Progenitor cell of endocrine pancreas (in vitro differentiated cells): ENCODE measurements at regions not wholly inside any gene's neighbourhood (a gene's known extent, or its start where the extent isn't known, plus 50 kb on each side); places are given as distances from the start of the nearest gene placed in this dataset.

Experiments used
- DNase-seq: peaks from one replicate; pipeline ENCODE4 v3.0.0; 2021; ENCODE audit warnings: low spot score; ENCODE audit not compliant: unreplicated experiment
- H3K27ac Mint-ChIP-seq: 2 replicates; pipeline ENCODE4 v1.8.0; 2021; ENCODE audit warnings: mild to moderate bottlenecking, moderate library complexity, mixed read lengths
- H3K27me3 Mint-ChIP-seq: 2 replicates; pipeline ENCODE4 v1.8.0; 2021; ENCODE audit warnings: mixed read lengths
- H3K36me3 Mint-ChIP-seq: 2 replicates; pipeline ENCODE4 v1.8.0; 2022; ENCODE audit warnings: mixed read lengths; ENCODE audit not compliant: insufficient read depth
- H3K4me1 Mint-ChIP-seq: 2 replicates; pipeline ENCODE4 v1.8.0; 2021; ENCODE audit warnings: low read depth, mixed read lengths
- H3K4me3 Mint-ChIP-seq: 2 replicates; pipeline ENCODE4 v1.8.0; 2021; ENCODE audit warnings: low read depth, mild to moderate bottlenecking, moderate library complexity, mixed read lengths
- H3K9me3 Mint-ChIP-seq: 2 replicates; pipeline ENCODE4 v1.8.0; 2021; ENCODE audit warnings: low read depth, mixed read lengths
- CTCF ChIP-seq: fragments of 200-600 bp; sonication (generic); IDR thresholded peaks from one replicate; pipeline ENCODE4 v1.5.0; 2021; ENCODE audit warnings: antibody characterized with exemption, mild to moderate bottlenecking; ENCODE audit not compliant: unreplicated experiment

- DNase-seq = no peak
- Mint-ChIP-seq H3K27ac (no peak overlapping the region), H3K9me3 (no peaks in the 10 kb centered on the region), H3K4me1 (no peaks in the 10 kb centered on the region), H3K27me3 (peaks cover 3% of the 10 kb centered on the region), H3K36me3 (no peaks in the 10 kb centered on the region), H3K4me3 (no peak overlapping the region)
- no peak for TF ChIP-seq CTCF
These were observed 347.2 kb upstream of the MKI67 start for GRCh38 chr10:128473396-128473795.

GRCh38 chr10:128473911-128474310 lies 347.7 kb upstream of the MKI67 start:
- Mint-ChIP-seq H3K27ac (no peak overlapping the region), H3K9me3 (no peaks in the 10 kb centered on the region), H3K4me1 (no peaks in the 10 kb centered on the region), H3K36me3 (no peaks in the 10 kb centered on the region), H3K4me3 (no peak overlapping the region), H3K27me3 (peaks cover 3% of the 10 kb centered on the region)
- no peak for DNase-seq
- TF ChIP-seq CTCF = no peak

- TF ChIP-seq CTCF = no peak
- Mint-ChIP-seq H3K27me3 (peaks cover 3% of the 10 kb centered on the region), H3K27ac (no peak overlapping the region), H3K4me3 (no peak overlapping the region), H3K9me3 (no peaks in the 10 kb centered on the region), H3K36me3 (no peaks in the 10 kb centered on the region), H3K4me1 (no peaks in the 10 kb centered on the region)
- no peak for DNase-seq
These were observed 348.3 kb upstream of the MKI67 start for GRCh38 chr10:128474571-128474970.

- H3K27ac Mint-ChIP-seq = no peak overlapping the region
- H3K36me3 Mint-ChIP-seq = no peaks in the 10 kb centered on the region
- DNase-seq = no peak
- H3K27me3 Mint-ChIP-seq = peaks cover 6% of the 10 kb centered on the region
- no peak overlapping the region for H3K4me3 Mint-ChIP-seq
- TF ChIP-seq CTCF = no peak
- H3K4me1 Mint-ChIP-seq = no peaks in the 10 kb centered on the region
- H3K9me3 Mint-ChIP-seq = no peaks in the 10 kb centered on the region
These were observed 349.6 kb upstream of the MKI67 start for GRCh38 chr10:128475686-128476367.

- Mint-ChIP-seq H3K4me1 (no peaks in the 10 kb centered on the region), H3K4me3 (no peak overlapping the region), H3K36me3 (no peaks in the 10 kb centered on the region), H3K27me3 (peaks cover 11% of the 10 kb centered on the region), H3K27ac (no peak overlapping the region), H3K9me3 (no peaks in the 10 kb centered on the region)
- DNase-seq = no peak
- no peak for TF ChIP-seq CTCF
These were observed 350.1 kb upstream of the MKI67 start for GRCh38 chr10:128476368-128476725.
